ENCODE measurements at regions not wholly inside any gene's neighbourhood (a gene's known extent, or its start where the extent isn't known, plus 50 kb on each side); places are given as distances from the start of the nearest gene placed in this dataset.

DNA sequence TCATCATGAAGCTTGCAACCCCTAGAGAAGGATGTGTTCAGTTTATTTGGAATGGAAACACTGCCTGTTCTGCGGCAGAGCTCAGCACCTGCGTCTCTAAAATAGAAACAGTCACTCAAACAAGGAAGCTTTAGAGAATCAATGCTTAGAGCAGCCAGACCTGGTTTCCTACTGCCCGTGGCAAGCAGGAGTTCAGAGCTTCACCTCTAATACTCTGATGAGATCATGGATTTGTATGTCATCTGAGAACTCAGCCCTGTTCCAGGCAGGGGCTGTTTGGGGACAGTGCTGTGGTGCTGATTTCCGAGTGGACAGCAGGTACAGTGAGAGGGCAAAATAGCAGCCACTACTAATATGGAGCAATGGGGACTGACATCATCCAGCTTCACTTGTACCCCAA is 236.0 kb upstream of the IRX1 start:
- DNase-seq = no peak

DNA sequence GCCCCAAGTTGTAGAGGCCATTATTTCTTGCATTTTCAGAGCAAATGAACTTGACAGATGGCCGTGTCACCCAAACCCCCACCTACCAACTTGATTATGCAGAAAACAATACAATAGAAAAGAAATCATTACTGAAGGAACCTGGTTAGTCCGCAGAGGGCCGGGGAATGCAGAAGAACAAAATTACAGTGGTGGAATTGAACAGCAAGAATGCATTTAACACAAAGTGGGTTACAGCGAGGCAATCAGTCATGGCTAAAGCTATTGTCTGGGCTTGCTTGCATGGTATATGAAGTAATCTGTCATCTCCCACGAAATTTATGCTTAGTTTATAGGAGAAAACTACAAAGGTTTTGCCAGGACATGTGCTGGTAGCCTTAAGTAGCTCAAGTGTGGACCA is 238.3 kb upstream of the IRX1 start:
- DNase-seq = no peak

DNA sequence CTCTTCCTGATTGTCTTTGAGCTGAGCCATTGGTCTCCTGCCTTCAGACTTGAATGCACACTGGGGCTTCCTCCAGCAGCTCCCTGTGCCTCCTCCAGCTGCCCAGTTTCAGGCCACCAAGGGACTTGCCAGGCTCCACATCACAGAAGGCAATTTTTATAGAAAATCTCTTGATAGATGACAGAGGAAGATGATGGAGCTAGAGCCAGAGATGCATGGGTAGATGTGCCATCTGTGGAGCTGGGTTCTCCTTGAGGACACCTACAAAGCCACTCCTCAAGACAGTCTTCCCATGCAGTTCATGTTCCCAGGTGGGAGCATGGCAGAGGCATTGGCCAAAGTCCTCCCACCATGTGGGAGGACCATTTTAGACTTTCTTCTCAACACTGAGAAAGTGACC is 239.6 kb upstream of the IRX1 start:
- DNase-seq = no peak

GRCh38 chr5:3355126-3355525 is 240.5 kb upstream of the IRX1 start:
- DNase-seq = no peak

DNA sequence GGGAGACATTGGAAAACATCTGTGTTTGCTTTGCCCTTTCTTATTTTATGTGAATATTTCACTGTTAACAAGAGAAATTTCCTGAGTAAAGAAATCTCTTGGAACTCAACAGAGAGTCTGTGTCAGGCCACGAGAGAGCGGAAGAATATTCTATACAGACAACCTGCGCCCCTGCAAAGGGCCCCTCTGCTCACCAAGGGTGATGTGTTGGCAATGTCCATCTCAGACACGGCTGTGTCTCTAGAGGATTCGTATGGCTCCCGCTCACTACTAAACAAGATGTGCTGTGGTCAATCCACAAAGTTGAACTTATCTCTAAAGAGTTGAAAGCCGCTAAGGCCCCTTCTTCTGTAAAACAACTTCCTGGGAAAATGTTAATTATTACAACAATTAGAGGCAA is 241.0 kb upstream of the IRX1 start:
- DNase-seq = no peak

DNA sequence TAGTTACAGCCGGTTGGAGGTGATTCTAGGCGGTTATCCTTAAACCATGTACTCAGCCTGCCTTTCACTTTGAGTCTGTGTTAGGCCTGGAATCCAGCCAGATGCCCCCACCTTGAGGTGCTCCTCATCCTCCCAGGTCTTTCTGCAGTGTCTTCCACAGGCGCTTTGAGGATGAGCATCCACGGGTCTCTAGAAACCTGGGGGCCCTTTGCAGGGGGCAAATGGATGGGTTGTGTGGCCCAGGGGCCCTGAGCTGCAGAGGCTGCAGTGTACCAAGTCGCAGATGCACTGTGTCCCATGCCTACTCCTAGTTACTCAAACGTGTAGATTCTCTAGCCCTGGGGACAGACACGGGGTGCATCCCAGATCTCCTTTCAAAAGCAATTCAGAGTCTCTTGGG is 242.1 kb upstream of the IRX1 start:
- no peak for DNase-seq

DNA sequence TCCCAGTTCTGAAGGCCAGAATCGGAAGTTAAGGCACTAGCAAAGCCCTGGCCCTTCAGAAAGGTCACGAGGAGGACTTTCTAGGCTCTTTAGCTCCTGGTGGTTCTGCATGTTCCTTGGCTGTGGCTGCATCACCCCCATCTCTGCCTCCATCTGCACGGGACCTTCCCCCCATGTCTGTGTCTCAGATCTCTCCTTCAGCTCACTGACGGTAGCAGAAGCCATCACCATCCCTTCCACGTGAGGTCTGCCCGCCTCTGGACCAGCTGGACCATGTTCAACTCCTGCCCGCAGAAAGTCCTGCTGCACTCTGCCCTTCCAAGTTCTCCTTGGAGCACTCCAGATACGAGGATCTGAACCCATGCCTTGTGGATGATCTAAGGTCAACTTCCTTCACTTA is 242.9 kb upstream of the IRX1 start:
- DNase-seq = no peak

DNA sequence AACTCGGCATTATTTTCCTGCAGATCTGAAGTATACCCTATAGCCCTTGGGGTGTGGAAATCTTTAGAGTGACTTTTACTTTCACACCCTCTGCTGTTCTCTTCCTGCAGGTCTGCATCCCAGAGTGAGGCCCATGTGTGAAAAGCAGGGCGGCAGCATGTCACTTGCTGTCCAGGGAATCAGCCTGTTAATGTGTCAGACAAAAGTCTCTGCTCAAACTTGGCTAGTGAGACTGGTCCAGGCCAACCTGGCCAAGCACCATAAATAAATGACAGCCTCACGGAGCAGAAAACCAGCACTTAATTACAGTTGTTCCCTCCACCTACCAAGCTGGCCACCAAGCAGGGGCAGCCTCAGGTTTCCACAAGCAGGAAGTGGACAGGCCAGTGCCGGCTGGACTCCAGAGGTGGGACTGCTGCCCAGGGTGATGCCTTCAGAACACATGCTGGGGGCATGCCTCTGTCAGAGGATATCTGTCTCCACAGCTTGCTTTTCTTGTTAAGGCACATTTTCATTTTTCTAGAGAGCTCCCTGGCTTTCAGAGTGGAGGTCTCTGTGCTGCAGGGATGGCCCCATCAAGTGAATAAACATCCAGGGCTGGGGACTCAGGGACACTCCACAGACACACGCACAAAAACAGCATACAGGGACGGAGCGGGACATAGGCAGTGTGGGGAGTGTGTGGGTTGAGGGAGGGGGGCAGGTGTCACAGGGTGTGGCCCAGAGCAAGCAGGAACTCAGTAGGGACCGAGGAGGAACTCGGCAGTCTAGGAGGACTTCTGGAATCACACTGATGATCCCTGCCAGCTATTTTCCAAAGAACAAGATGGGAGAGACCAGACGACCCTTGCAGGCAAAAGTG is 243.8 kb upstream of the IRX1 start:
- DNase-seq = no peak

- no peak for DNase-seq
Observed at GRCh38 chr5:3350781-3351180, 244.9 kb upstream of the IRX1 start.

DNA sequence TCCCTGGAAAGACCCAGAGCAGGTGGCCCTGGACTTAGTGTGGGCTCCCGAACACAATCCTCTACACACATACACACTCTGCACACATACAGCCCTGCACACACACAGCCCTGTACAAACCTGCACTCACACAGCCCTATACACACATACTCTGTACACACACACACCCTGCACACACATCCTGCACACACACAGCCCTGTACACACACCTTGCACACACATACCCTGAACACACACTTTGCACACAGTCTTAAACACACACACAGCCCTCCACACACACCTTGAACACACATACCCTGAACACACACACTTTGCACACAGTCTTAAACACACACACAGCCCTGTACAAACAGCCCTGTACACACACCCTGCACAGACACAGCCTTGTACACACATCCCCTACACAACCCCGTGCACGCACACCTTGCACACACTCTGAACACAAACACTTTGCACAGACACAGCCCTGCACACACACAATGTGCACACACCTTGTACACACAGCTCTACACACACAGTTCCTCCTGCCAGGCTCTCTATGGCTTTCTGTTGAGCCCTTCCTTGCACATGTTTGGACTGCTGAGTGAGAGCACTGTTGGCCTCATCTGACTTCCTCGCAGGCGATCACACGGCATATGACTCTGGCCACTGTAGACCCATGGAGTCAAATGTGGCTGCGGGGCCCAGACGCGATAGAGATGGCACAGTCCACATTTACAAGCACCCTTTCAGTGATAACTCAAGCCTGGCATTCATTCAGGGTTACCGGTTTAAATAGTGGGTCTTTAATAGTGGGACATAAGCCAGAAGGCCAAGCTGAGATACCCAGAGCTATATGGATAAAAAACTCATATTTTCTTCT is 245.7 kb upstream of the IRX1 start:
- DNase-seq = no peak

DNA sequence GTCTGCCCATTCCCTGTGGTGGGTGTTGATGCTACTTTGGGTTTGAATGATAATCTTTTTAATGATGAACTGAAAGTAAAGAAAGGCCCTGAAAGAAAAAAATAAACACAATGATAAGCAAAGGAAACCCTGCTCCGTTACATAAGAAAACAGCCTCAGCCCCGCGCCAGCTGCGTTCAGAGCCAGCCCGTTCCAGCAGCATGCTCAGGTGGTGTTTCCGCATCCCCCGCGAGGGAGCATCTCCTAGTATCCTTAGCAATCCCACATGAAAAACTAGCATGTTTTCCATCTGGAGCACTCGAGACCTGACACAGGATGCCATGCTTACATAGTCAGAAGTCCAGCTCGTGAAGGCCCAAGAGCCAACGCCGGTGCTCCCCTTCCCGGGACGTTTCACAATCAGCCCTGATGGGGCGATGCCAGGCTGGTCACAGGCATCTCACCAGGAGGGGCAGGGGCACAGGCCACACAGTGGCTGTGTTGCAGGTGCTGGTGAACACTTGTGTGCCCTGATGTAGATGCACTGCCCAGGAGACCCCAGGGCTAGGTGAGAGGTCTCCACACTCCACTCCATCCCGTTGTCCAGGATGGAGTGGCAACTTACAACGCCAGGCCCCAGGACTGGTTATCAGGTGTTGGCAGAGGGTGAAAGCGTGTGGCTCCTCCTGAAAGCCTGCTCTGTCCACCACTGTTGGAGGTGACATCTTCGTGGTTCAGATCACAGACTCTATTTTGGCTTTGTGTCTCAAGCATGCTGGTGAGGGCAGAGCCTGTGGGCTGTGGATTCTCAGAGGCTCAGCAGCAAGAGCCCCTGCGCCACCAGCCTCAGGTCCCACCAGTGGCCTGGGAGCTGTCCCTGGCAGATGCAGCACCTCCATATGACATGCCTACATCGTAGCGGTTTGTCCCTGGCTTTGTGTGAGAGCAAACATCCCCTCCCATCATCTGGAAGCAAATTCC is 246.8 kb upstream of the IRX1 start:
- DNase-seq = no peak

- no peak for DNase-seq
Observed at GRCh38 chr5:3347741-3348140, 247.9 kb upstream of the IRX1 start.

GRCh38 chr5:3346111-3346820 is 249.4 kb upstream of the IRX1 start:
- no peak for DNase-seq

DNA sequence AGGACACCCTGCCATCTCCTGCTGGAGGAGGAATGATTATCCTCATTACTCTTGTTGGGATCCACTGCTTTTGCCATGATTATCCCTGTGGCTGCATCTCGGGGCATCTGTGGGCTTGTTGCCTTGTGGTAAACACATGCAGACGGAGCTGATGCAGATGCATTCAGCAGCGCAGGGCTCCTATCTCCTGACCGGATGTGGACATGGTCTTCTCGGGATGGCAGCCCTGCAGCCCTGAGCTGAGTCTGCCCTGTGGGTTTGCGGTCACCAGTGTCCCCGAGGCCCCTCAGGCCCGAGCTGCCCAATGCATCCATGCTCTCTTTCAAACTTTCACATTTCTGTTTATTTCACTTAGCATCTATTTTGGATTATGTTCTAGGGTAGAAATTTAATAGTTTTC is 250.4 kb upstream of the IRX1 start:
- no peak for DNase-seq

GRCh38 chr5:3344671-3345070 is 251.0 kb upstream of the IRX1 start:
- DNase-seq = no peak

DNA sequence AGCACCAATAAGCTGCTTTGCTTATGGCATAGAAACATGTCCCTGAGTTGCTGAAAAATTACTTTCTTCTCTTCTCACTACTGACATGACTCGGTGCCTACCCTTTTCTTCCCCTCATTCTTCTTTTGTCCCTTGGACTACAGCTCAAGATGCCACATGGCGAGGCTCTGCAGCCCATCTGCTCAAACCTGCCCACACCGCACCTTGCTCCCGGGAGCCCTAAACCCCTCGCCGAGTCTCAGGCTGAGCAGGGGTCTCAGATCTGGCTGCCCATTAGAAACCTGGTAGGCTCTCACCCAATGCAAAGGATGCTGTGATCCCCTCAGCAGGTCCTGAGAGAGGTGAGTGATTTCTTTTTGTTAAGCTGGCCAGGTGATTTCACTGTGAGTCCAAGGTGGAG is 251.7 kb upstream of the IRX1 start:
- no peak for DNase-seq

- no peak for DNase-seq
Observed at GRCh38 chr5:3343211-3343610, 252.4 kb upstream of the IRX1 start.

DNA sequence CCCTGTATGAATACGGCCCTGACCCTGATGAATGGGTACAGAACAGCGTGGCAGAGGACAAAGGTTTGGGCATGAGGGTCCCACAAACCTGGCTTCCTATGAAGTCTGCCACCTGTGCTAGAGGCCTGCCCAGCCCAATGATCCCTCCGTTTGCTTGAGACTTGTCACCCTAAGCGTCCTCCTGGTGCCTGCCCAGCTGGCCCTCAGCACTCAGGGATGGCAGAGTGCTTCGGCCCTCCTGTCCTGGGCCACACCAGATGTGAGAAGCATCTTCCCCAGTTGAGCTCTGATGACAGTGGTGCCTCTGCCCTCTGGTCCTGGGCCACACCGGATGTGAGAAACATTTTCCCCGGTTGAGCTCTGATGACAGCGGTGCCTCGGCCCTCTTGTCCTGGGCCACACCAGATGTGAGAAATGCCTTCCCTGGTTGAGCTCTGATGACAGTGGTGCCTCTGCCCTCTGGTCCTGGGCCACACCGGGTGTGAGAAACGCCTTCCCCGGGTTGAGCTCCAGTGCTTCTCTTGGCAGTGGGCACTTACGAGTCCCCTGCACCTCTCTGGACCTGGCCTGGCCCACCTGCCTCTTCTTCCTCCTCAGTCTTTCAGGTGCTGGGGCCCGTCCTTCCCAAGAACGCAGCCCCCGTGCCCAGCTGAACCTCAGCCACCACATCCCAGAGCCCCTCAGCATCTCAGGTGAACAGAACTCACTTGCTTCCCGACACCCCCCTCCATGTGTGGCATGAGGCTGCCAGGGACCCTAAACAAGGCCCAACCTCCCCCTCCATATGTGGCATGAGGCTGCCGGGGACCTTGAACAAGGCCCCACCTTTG is 253.1 kb upstream of the IRX1 start:
- no peak for DNase-seq

- no peak for DNase-seq
Observed at GRCh38 chr5:3341446-3342240, 254.0 kb upstream of the IRX1 start.

DNA sequence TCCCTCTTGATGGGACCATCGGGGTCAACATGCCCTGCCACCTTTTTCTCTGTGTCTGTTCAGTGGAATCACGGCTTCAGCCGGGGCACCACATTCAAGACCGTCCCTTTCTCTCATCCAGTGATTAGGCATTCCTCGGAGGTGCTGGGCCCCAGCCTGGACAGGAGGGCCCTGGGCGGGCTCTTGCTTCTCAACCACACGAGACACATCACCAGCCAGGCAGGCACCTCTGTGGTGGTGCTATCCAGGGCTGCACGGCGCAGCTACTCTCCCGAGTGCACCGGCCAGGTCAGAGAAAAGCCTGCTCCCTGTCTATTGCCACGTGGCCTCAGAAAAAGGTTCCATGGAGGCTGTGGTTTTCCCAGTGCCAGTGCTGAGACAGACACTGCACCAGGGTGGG is 255.2 kb upstream of the IRX1 start:
- DNase-seq = no peak

GRCh38 chr5:3339798-3340115 is 255.9 kb upstream of the IRX1 start:
- no peak for DNase-seq

Measured in NCI-H69 (cell line).